ENCODE measurements at regions not wholly inside any gene's neighbourhood (a gene's known extent, or its start where the extent isn't known, plus 50 kb on each side); places are given as distances from the start of the nearest gene placed in this dataset.

GRCh38 chr2:103860016-103860415, 993.9 kb upstream of the POU3F3 start:
- TF ChIP-seq POLR2A (IDR thresholded peaks at IDR 0.05) = no peak
- no peak for TF ChIP-seq POLR2AphosphoS5 (IDR thresholded peaks at IDR 0.05; ENCODE audit: insufficient read depth in 1 of 2, low read depth in 1 of 2)
- TF ChIP-seq, protein P1, sequence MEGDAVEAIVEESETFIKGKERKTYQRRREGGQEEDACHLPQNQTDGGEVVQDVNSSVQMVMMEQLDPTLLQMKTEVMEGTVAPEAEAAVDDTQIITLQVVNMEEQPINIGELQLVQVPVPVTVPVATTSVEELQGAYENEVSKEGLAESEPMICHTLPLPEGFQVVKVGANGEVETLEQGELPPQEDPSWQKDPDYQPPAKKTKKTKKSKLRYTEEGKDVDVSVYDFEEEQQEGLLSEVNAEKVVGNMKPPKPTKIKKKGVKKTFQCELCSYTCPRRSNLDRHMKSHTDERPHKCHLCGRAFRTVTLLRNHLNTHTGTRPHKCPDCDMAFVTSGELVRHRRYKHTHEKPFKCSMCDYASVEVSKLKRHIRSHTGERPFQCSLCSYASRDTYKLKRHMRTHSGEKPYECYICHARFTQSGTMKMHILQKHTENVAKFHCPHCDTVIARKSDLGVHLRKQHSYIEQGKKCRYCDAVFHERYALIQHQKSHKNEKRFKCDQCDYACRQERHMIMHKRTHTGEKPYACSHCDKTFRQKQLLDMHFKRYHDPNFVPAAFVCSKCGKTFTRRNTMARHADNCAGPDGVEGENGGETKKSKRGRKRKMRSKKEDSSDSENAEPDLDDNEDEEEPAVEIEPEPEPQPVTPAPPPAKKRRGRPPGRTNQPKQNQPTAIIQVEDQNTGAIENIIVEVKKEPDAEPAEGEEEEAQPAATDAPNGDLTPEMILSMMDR (IDR thresholded peaks at IDR 0.05) = no peak
